Liver (tissue), 8 donors: ENCODE measurements at regions not wholly inside any gene's neighbourhood (a gene's known extent, or its start where the extent isn't known, plus 50 kb on each side); places are given as distances from the start of the nearest gene placed in this dataset.

Experiments
- DNase-seq: peaks from one replicate; pipeline ENCODE4 v3.0.0-alpha.2; 2017; ENCODE audit warnings: low spot score
- H3K27ac ChIP-seq, 2 donors: one replicate each; pipeline ENCODE4 v1.7.0; 2013; ENCODE audit warnings: inconsistent platforms in 2 of 2, low read length in 2 of 2, control low read depth in 1 of 2, low read depth in 1 of 2, mild to moderate bottlenecking in 1 of 2
- H3K27me3 ChIP-seq, 4 donors: one replicate each; pipeline versions ENCODE4 v1.6.1 to v1.7.0; 2013; ENCODE audit warnings: low read length in 3 of 4, inconsistent platforms in 1 of 4, mild to moderate bottlenecking in 1 of 4, moderate library complexity in 1 of 4; ENCODE audit not compliant: control insufficient read depth in 4 of 4, insufficient read depth in 4 of 4
- H3K36me3 ChIP-seq, 4 donors: one replicate each; pipeline versions ENCODE4 v1.6.1 to v1.7.0; 2013; ENCODE audit warnings: low read length in 3 of 4, mild to moderate bottlenecking in 3 of 4, low read depth in 1 of 4, moderate library complexity in 1 of 4; ENCODE audit not compliant: control insufficient read depth in 4 of 4, insufficient read depth in 3 of 4
- H3K4me1 ChIP-seq, 4 donors: one replicate each; pipeline versions ENCODE4 v1.6.1 to v1.7.0; 2013; ENCODE audit warnings: low read length in 3 of 4, mild to moderate bottlenecking in 3 of 4, moderate library complexity in 1 of 4; ENCODE audit not compliant: control insufficient read depth in 4 of 4, insufficient read depth in 4 of 4
- H3K4me3 ChIP-seq, 3 donors: one replicate each; pipeline versions ENCODE4 v1.6.1 to v1.7.0; 2013; ENCODE audit warnings: low read length in 3 of 3, control low read depth in 1 of 3, low read depth in 1 of 3, mild to moderate bottlenecking in 1 of 3
- H3K9ac ChIP-seq, 2 donors: one replicate each; pipeline ENCODE4 v1.7.0; 2013; ENCODE audit warnings: low read length in 2 of 2, mild to moderate bottlenecking in 2 of 2, moderate library complexity in 2 of 2, control low read depth in 1 of 2, low read depth in 1 of 2
- H3K9me3 ChIP-seq, 4 donors: one replicate each; pipeline versions ENCODE4 v1.6.1 to v1.7.0; 2013; ENCODE audit warnings: low read length in 3 of 4; ENCODE audit not compliant: control insufficient read depth in 4 of 4
- EGR1 ChIP-seq, 2 donors: IDR thresholded peaks; 2 replicates each; pipeline ENCODE4 v1.6.1; 2016 to 2018; ENCODE audit warnings: antibody characterized with exemption in 2 of 2, low read depth in 2 of 2
- FOXA1 ChIP-seq: IDR thresholded peaks from 2 replicates; pipeline ENCODE4 v1.6.1; 2016; ENCODE audit warnings: antibody characterized with exemption
- FOXA2 ChIP-seq: IDR thresholded peaks from 2 replicates; pipeline ENCODE4 v1.6.1; 2016; ENCODE audit warnings: antibody characterized with exemption
- GABPA ChIP-seq, 2 donors: IDR thresholded peaks in 1 of 2; conservative IDR thresholded peaks in 1 of 2; 2 replicates each; pipeline ENCODE4 v1.6.1; 2016; ENCODE audit warnings: antibody characterized with exemption in 2 of 2, mild to moderate bottlenecking in 1 of 2, moderate library complexity in 1 of 2
- HNF4A ChIP-seq, 2 donors: conservative IDR thresholded peaks; 2 replicates each; pipeline ENCODE4 v1.6.1; 2016; ENCODE audit warnings: antibody characterized with exemption in 2 of 2, mild to moderate bottlenecking in 2 of 2
- HNF4G ChIP-seq: IDR thresholded peaks from 2 replicates; pipeline ENCODE4 v1.6.1; 2016; ENCODE audit warnings: antibody characterized with exemption
- JUND ChIP-seq, 2 donors: IDR thresholded peaks; 2 replicates each; pipeline ENCODE4 v1.6.1; 2016; ENCODE audit warnings: antibody characterized with exemption in 2 of 2
- NR2F2 ChIP-seq: IDR thresholded peaks from 2 replicates; pipeline ENCODE4 v1.6.1; 2016; ENCODE audit warnings: antibody characterized with exemption
- SP1 ChIP-seq: IDR thresholded peaks from 2 replicates; pipeline ENCODE4 v1.6.1; 2018; ENCODE audit warnings: antibody characterized with exemption, mild to moderate bottlenecking
- TAF1 ChIP-seq: conservative IDR thresholded peaks from 2 replicates; pipeline ENCODE4 v1.6.1; 2016; ENCODE audit warnings: antibody characterized with exemption, mild to moderate bottlenecking
- YY1 ChIP-seq: IDR thresholded peaks from 2 replicates; pipeline ENCODE4 v1.6.1; 2016; ENCODE audit warnings: antibody characterized with exemption, mild to moderate bottlenecking
- WGBS: extraction: QIAGEN DNeasy Blood & Tissue Kit; methylation state at CpG from one replicate; pipeline ENCODE4 v1.1.7; 2013; 5-methylcytosine and 5-hydroxymethylcytosine counted together
- TF ChIP-seq, protein P1 (sequence below): IDR thresholded peaks from 2 replicates; pipeline ENCODE4 v1.6.1; 2016; ENCODE audit warnings: antibody characterized with exemption
- TF ChIP-seq, protein P2 (sequence below): IDR thresholded peaks from 2 replicates; pipeline ENCODE4 v1.6.1; 2016; ENCODE audit warnings: antibody characterized with exemption
- TF ChIP-seq, protein P3 (sequence below): fragments of 150-350 bp; IDR thresholded peaks from 2 replicates; pipeline ENCODE4 v1.5.1; 2017; ENCODE audit warnings: improper control_type of control experiment, low read depth, low read length; ENCODE audit not compliant: missing input control
- TF ChIP-seq, protein P4 (sequence below): IDR thresholded peaks from 2 replicates; pipeline ENCODE4 v1.6.1; 2016; ENCODE audit warnings: antibody characterized with exemption
- donor health status: healthy.
- donor health status: healthy.
- donor health status: healthy.
- donor health status: healthy.
- donor health status: healthy.

DNA sequence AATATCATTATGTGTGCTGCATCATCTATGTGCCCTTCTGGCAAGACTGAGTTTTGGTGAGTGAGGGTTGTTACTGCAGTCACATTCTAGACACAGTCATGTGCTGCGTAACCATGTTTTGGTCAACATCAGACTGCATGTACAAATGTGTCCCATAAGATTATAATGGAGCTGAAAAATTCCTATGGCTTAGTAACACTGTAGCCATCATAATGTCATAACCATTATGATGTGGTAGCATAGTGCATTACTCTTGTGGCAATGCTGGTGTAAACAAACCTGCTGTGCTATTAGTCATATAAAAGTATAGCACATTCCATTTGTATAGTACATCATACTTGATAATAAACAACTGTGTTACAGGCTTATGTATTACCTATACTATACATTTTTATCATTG lies 198.1 kb upstream of the NUDT6 start:
- Histone ChIP-seq H3K27me3 (no peaks in the 10 kb centered on the region), H3K4me1 (no peaks in the 10 kb centered on the region), H3K27ac (no peak overlapping the region), H3K9me3 (no peaks in the 10 kb centered on the region), H3K36me3 (peaks cover 0 to 2% (median 0%) of the 10 kb centered on the region in 4 donors), H3K9ac (no peak overlapping the region), H3K4me3 (no peak overlapping the region)
- 98% methylated on average over 1 of the region's 1 CpG for WGBS
- DNase-seq, result no peak
- TF ChIP-seq JUND (IDR thresholded peaks at IDR 0.05) (no peak), HNF4A (conservative IDR thresholded peaks at IDR 0.05) (no peak), EGR1 (IDR thresholded peaks at IDR 0.05; ENCODE audit: low read depth in 2 of 2) (no peak), NR2F2 (no peak), HNF4G (no peak), FOXA1 (no peak), FOXA2 (no peak), GABPA (IDR thresholded peaks at IDR 0.05 in 1 of 2, conservative IDR thresholded peaks at IDR 0.05 in 1 of 2) (no peak)
- TF ChIP-seq, protein P1, sequence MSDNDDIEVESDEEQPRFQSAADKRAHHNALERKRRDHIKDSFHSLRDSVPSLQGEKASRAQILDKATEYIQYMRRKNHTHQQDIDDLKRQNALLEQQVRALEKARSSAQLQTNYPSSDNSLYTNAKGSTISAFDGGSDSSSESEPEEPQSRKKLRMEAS, result no peak
- TF ChIP-seq, protein P2, sequence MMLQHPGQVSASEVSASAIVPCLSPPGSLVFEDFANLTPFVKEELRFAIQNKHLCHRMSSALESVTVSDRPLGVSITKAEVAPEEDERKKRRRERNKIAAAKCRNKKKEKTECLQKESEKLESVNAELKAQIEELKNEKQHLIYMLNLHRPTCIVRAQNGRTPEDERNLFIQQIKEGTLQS, result no peak
- TF ChIP-seq, protein P3, sequence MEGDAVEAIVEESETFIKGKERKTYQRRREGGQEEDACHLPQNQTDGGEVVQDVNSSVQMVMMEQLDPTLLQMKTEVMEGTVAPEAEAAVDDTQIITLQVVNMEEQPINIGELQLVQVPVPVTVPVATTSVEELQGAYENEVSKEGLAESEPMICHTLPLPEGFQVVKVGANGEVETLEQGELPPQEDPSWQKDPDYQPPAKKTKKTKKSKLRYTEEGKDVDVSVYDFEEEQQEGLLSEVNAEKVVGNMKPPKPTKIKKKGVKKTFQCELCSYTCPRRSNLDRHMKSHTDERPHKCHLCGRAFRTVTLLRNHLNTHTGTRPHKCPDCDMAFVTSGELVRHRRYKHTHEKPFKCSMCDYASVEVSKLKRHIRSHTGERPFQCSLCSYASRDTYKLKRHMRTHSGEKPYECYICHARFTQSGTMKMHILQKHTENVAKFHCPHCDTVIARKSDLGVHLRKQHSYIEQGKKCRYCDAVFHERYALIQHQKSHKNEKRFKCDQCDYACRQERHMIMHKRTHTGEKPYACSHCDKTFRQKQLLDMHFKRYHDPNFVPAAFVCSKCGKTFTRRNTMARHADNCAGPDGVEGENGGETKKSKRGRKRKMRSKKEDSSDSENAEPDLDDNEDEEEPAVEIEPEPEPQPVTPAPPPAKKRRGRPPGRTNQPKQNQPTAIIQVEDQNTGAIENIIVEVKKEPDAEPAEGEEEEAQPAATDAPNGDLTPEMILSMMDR, result no peak

DNA sequence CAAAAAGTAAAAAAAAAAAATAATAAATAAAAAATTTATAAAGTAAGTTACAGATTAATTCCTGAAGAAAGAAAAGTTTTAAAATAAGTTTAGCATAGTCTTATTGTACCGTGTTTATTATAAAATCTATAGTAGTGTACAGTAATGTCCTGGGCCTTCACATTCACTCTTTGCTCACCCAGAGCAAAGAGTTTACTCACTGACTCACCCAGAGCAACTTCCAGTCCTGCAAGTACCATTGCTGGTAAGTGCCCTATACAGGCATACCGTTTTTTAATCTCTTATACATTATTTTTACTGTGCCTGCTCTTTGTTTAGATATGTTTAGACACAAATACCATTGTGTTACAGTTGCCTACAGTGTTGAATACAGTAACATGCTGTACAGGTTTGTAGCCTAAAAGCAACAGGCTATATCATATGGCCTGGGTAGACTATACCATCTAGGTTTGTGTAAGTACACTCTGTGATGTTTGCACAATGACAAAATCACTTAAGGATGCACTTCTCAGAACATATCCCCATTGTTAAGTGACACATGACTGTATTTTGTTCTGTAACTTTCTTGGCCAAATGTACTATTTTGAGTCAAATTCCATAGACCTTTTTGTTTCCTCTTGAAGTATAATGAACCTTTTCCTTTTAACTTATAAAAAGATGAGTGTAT lies 199.0 kb upstream of the NUDT6 start:
- Histone ChIP-seq H3K27me3 (no peaks in the 10 kb centered on the region), H3K9ac (no peak overlapping the region), H3K4me1 (no peaks in the 10 kb centered on the region), H3K27ac (no peak overlapping the region), H3K36me3 (peaks cover 0 to 2% (median 0%) of the 10 kb centered on the region in 4 donors), H3K4me3 (no peak overlapping the region), H3K9me3 (no peaks in the 10 kb centered on the region)
- DNase-seq, result no peak
- 84% methylated on average over 2 of the region's 2 CpGs for WGBS
- TF ChIP-seq YY1 (no peak), SP1 (no peak)
- TF ChIP-seq, protein P1, result no peak

DNA sequence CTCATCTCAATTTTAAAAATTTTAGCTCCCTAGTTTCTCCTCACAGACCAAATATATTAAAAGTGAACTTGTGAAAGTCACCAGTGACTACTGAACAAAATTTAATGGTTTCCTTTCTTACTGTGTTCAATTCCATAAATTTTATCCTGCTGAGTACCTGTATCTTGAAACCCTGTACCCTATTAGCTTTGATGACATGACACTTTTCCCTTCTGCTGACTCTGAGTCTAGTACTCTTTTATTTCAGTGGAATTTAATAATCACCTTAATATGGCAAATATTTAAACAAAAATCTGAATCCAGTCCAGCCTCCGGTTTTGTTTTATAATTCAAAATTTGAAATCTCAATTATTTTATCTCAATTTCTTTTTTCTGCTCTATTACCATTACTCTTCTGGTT lies 203.1 kb upstream of the NUDT6 start:
- 100% methylated on average over 1 of the region's 1 CpG for WGBS
- H3K27me3 ChIP-seq, result no peaks in the 10 kb centered on the region
- H3K27ac ChIP-seq, result no peak overlapping the region
- no peak for TF ChIP-seq TAF1
- TF ChIP-seq HNF4A (conservative IDR thresholded peaks at IDR 0.05), result no peak
- no peak for TF ChIP-seq YY1
- TF ChIP-seq, protein P3, result no peak
- no peak for TF ChIP-seq FOXA2
- TF ChIP-seq GABPA (IDR thresholded peaks at IDR 0.05 in 1 of 2, conservative IDR thresholded peaks at IDR 0.05 in 1 of 2), result no peak
- TF ChIP-seq, protein P2, result no peak
- TF ChIP-seq, protein P4, sequence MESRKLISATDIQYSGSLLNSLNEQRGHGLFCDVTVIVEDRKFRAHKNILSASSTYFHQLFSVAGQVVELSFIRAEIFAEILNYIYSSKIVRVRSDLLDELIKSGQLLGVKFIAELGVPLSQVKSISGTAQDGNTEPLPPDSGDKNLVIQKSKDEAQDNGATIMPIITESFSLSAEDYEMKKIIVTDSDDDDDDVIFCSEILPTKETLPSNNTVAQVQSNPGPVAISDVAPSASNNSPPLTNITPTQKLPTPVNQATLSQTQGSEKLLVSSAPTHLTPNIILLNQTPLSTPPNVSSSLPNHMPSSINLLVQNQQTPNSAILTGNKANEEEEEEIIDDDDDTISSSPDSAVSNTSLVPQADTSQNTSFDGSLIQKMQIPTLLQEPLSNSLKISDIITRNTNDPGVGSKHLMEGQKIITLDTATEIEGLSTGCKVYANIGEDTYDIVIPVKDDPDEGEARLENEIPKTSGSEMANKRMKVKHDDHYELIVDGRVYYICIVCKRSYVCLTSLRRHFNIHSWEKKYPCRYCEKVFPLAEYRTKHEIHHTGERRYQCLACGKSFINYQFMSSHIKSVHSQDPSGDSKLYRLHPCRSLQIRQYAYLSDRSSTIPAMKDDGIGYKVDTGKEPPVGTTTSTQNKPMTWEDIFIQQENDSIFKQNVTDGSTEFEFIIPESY, result no peak
- no peak for TF ChIP-seq SP1
- TF ChIP-seq JUND (IDR thresholded peaks at IDR 0.05), result no peak
- H3K36me3 ChIP-seq, result no peaks in the 10 kb centered on the region
- H3K9me3 ChIP-seq, result no peaks in the 10 kb centered on the region
- no peak for DNase-seq
- H3K4me3 ChIP-seq, result no peak overlapping the region
- H3K4me1 ChIP-seq, result no peaks in the 10 kb centered on the region
- H3K9ac ChIP-seq, result no peak overlapping the region
